ENCODE measurements at regions not wholly inside any gene's neighbourhood (a gene's known extent, or its start where the extent isn't known, plus 50 kb on each side); places are given as distances from the start of the nearest gene placed in this dataset.

- TF ChIP-seq, protein P1, sequence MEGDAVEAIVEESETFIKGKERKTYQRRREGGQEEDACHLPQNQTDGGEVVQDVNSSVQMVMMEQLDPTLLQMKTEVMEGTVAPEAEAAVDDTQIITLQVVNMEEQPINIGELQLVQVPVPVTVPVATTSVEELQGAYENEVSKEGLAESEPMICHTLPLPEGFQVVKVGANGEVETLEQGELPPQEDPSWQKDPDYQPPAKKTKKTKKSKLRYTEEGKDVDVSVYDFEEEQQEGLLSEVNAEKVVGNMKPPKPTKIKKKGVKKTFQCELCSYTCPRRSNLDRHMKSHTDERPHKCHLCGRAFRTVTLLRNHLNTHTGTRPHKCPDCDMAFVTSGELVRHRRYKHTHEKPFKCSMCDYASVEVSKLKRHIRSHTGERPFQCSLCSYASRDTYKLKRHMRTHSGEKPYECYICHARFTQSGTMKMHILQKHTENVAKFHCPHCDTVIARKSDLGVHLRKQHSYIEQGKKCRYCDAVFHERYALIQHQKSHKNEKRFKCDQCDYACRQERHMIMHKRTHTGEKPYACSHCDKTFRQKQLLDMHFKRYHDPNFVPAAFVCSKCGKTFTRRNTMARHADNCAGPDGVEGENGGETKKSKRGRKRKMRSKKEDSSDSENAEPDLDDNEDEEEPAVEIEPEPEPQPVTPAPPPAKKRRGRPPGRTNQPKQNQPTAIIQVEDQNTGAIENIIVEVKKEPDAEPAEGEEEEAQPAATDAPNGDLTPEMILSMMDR (IDR thresholded peaks at IDR 0.05 in 2 of 3, conservative IDR thresholded peaks at IDR 0.05 in 1 of 3; ENCODE audit: borderline replicate concordance in 1 of 3, insufficient read depth in 1 of 3, low read depth in 2 of 3, low read length in 2 of 3), result no peak
- no peak for TF ChIP-seq REST (IDR thresholded peaks at IDR 0.05; ENCODE audit: low read depth)
- no peak for TF ChIP-seq EZH2phosphoT487 (IDR thresholded peaks at IDR 0.05; ENCODE audit: borderline replicate concordance)
- no peak for TF ChIP-seq POLR2A (IDR thresholded peaks at IDR 0.05; ENCODE audit: borderline replicate concordance, extremely low read depth, insufficient read depth, insufficient read length)
- no peak for TF ChIP-seq EGR1 (IDR thresholded peaks at IDR 0.05; ENCODE audit: low read depth)
Measured at GRCh38 chr14:21795456-21795855, 121.8 kb upstream of the OR4E1 start.
